Thymus (tissue), 11 donors: ENCODE measurements at regions not wholly inside any gene's neighbourhood (a gene's known extent, or its start where the extent isn't known, plus 50 kb on each side); places are given as distances from the start of the nearest gene placed in this dataset.

Source experiments
- DNase-seq, 9 donors: peaks; one replicate each; pipeline ENCODE4 v3.0.0-alpha.2; 2013; ENCODE audit warnings: low spot score in 9 of 9, low read depth in 6 of 9, missing footprints in 1 of 9
- H3K27ac ChIP-seq, 2 donors: one replicate each; pipeline ENCODE4 v1.5.1; 2013; ENCODE audit warnings: control low read depth in 1 of 2, low read depth in 1 of 2, low read length in 1 of 2, mild to moderate bottlenecking in 1 of 2, moderate library complexity in 1 of 2
- H3K27me3 ChIP-seq, 2 donors: one replicate each; pipeline ENCODE4 v1.5.1; 2013; ENCODE audit warnings: low read length in 1 of 2; ENCODE audit not compliant: control insufficient read depth in 2 of 2, insufficient read depth in 1 of 2
- H3K36me3 ChIP-seq, 2 donors: one replicate each; pipeline ENCODE4 v1.5.1; 2013; ENCODE audit warnings: low read length in 1 of 2, mild to moderate bottlenecking in 1 of 2, moderate library complexity in 1 of 2; ENCODE audit not compliant: control insufficient read depth in 2 of 2, insufficient read depth in 2 of 2
- H3K4me1 ChIP-seq, 2 donors: one replicate each; pipeline ENCODE4 v1.5.1; 2013; ENCODE audit warnings: low read length in 2 of 2; ENCODE audit not compliant: control insufficient read depth in 2 of 2, insufficient read depth in 2 of 2
- H3K4me3 ChIP-seq, 2 donors: one replicate each; pipeline ENCODE4 v1.5.1; 2013; ENCODE audit warnings: low read length in 2 of 2, control low read depth in 1 of 2, mild to moderate bottlenecking in 1 of 2
- H3K9me3 ChIP-seq, 2 donors: one replicate each; pipeline ENCODE4 v1.5.1; 2013; ENCODE audit warnings: low read length in 1 of 2, mild to moderate bottlenecking in 1 of 2; ENCODE audit not compliant: control insufficient read depth in 2 of 2, insufficient read depth in 1 of 2
- WGBS: extraction: QIAGEN DNeasy Blood & Tissue Kit; methylation state at CpG from one replicate; pipeline ENCODE4 v1.1.7; 2013; 5-methylcytosine and 5-hydroxymethylcytosine counted together
- donor health status: healthy.

- Histone ChIP-seq H3K9me3 (no peaks in the 10 kb centered on the region), H3K27ac (no peak overlapping the region), H3K27me3 (no peaks in the 10 kb centered on the region), H3K36me3 (no peaks in the 10 kb centered on the region), H3K4me3 (no peak overlapping the region), H3K4me1 (no peaks in the 10 kb centered on the region)
- WGBS, result 81% methylated on average over 7 of the region's 7 CpGs
- no peak for DNase-seq
These were observed 493.7 kb downstream of the BTBD3 start for GRCh38 chr20:12411246-12411940.

GRCh38 chr20:12413116-12413515 is 495.4 kb downstream of the BTBD3 start:
- Histone ChIP-seq H3K9me3 (no peaks in the 10 kb centered on the region), H3K36me3 (no peaks in the 10 kb centered on the region), H3K4me3 (no peak overlapping the region), H3K27ac (no peak overlapping the region), H3K4me1 (no peaks in the 10 kb centered on the region), H3K27me3 (no peaks in the 10 kb centered on the region)
- DNase-seq, result no peak
- 82% methylated on average over 1 of the region's 1 CpG for WGBS

- H3K9me3 ChIP-seq, result no peaks in the 10 kb centered on the region
- H3K27ac ChIP-seq, result no peak overlapping the region
- WGBS, result 76% methylated on average over 10 of the region's 10 CpGs
- no peaks in the 10 kb centered on the region for H3K36me3 ChIP-seq
- no peak overlapping the region for H3K4me3 ChIP-seq
- no peak for DNase-seq
- no peaks in the 10 kb centered on the region for H3K27me3 ChIP-seq
- H3K4me1 ChIP-seq, result no peaks in the 10 kb centered on the region
These were observed 497.0 kb downstream of the BTBD3 start for GRCh38 chr20:12414446-12415274.

GRCh38 chr20:12416281-12416680 is 498.6 kb downstream of the BTBD3 start:
- Histone ChIP-seq H3K9me3 (no peaks in the 10 kb centered on the region), H3K4me3 (no peak overlapping the region), H3K36me3 (no peaks in the 10 kb centered on the region), H3K4me1 (no peaks in the 10 kb centered on the region), H3K27me3 (no peaks in the 10 kb centered on the region), H3K27ac (no peak overlapping the region)
- DNase-seq, result no peak
- 82% methylated on average over 4 of the region's 4 CpGs for WGBS

GRCh38 chr20:12433724-12434123 is 516.0 kb downstream of the BTBD3 start:
- no peaks in the 10 kb centered on the region for H3K36me3 ChIP-seq

GRCh38 chr20:12434672-12435071 is 517.0 kb downstream of the BTBD3 start:
- H3K4me1 ChIP-seq, result no peaks in the 10 kb centered on the region
- H3K27ac ChIP-seq, result no peak overlapping the region
- no peaks in the 10 kb centered on the region for H3K9me3 ChIP-seq
- H3K36me3 ChIP-seq, result no peaks in the 10 kb centered on the region
- no peak overlapping the region for H3K4me3 ChIP-seq
- WGBS, result 78% methylated on average over 3 of the region's 3 CpGs
- H3K27me3 ChIP-seq, result no peaks in the 10 kb centered on the region
- no peak for DNase-seq

More at GRCh38 chr20:12433724-12434123, 516.0 kb downstream of the BTBD3 start:
- H3K4me1 ChIP-seq, result no peaks in the 10 kb centered on the region
- no peak overlapping the region for H3K27ac ChIP-seq
- no peak for DNase-seq
- 95% methylated on average over 2 of the region's 2 CpGs for WGBS
- no peak overlapping the region for H3K4me3 ChIP-seq
- H3K9me3 ChIP-seq, result no peaks in the 10 kb centered on the region
- no peaks in the 10 kb centered on the region for H3K27me3 ChIP-seq

- no peak overlapping the region for H3K4me3 ChIP-seq
- no peaks in the 10 kb centered on the region for H3K27me3 ChIP-seq
- H3K27ac ChIP-seq, result no peak overlapping the region
- no peak for DNase-seq
- H3K4me1 ChIP-seq, result no peaks in the 10 kb centered on the region
- H3K9me3 ChIP-seq, result no peaks in the 10 kb centered on the region
- H3K36me3 ChIP-seq, result no peaks in the 10 kb centered on the region
- WGBS, result 74% methylated on average over 4 of the region's 4 CpGs
These were observed 517.6 kb downstream of the BTBD3 start for GRCh38 chr20:12435268-12435667.

- Histone ChIP-seq H3K4me3 (no peak overlapping the region), H3K36me3 (no peaks in the 10 kb centered on the region), H3K9me3 (peaks cover 0 to 4% of the 10 kb centered on the region in 2 donors), H3K27me3 (no peaks in the 10 kb centered on the region), H3K27ac (no peak overlapping the region), H3K4me1 (no peaks in the 10 kb centered on the region)
- 95% methylated on average over 1 of the region's 1 CpG for WGBS
- DNase-seq, result no peak
These were observed 536.0 kb downstream of the BTBD3 start for GRCh38 chr20:12453711-12454110.

- no peak overlapping the region for H3K4me3 ChIP-seq
- H3K4me1 ChIP-seq, result no peaks in the 10 kb centered on the region
- no peaks in the 10 kb centered on the region for H3K27me3 ChIP-seq
- no peak for DNase-seq
- no peaks in the 10 kb centered on the region for H3K36me3 ChIP-seq
- H3K27ac ChIP-seq, result no peak overlapping the region
- H3K9me3 ChIP-seq, result peaks cover 0 to 4% of the 10 kb centered on the region in 2 donors
These were observed 537.5 kb downstream of the BTBD3 start for GRCh38 chr20:12455148-12455547.
